ENCODE measurements at regions not wholly inside any gene's neighbourhood (a gene's known extent, or its start where the extent isn't known, plus 50 kb on each side); places are given as distances from the start of the nearest gene placed in this dataset.

GRCh38 chr7:115410434-115410820, 488.5 kb downstream of the MDFIC start:
- CTCF ChIA-PET: interaction anchor here (0.6 kb wide), 1 partner anchor 1613 kb away, joined by 4 read pairs; no protein-coding TSS in a partner anchor
- POLR2A ChIA-PET: no interaction called here
- H3K4me1 ChIP-seq (ENCODE audit: control insufficient read depth, insufficient read depth, low read length): no peaks in the 10 kb centered on the region
- TF ChIP-seq PRDM2 (tag by site-specific recombination; IDR thresholded peaks at IDR 0.05; ENCODE audit: borderline replicate concordance) (no peak), ZNF335 (tag by site-specific recombination; conservative IDR thresholded peaks at IDR 0.05) (no peak), GFI1B (tag by site-specific recombination; IDR thresholded peaks at IDR 0.05) (no peak), ZNF140 (tag by site-specific recombination; IDR thresholded peaks at IDR 0.05) (no peak), ZNF792 (tag by site-specific recombination; IDR thresholded peaks at IDR 0.05) (no peak), ZNF248 (tag by site-specific recombination; IDR thresholded peaks at IDR 0.05) (no peak), ZSCAN16 (tag by site-specific recombination; IDR thresholded peaks at IDR 0.05) (no peak), PRDM4 (tag by site-specific recombination; IDR thresholded peaks at IDR 0.05) (no peak), ZNF174 (tag by site-specific recombination; IDR thresholded peaks at IDR 0.05) (no peak)
- no peaks in the 10 kb centered on the region for H3K36me3 ChIP-seq (ENCODE audit: control insufficient read depth in 2 of 2, insufficient read depth in 1 of 2, low read length in 2 of 2)
- H3K9me3 ChIP-seq (ENCODE audit: control insufficient read depth, insufficient read depth, low read depth, low read length): no peaks in the 10 kb centered on the region
- no peak overlapping the region for H3K4me3 ChIP-seq (ENCODE audit: low read depth, low read length)
- H3K27ac ChIP-seq (ENCODE audit: extremely low read depth, low read depth, low read length): no peak overlapping the region

GRCh38 chr7:115409682-115410433, 488.0 kb downstream of the MDFIC start:
- Histone ChIP-seq H3K27ac (ENCODE audit: extremely low read depth, low read depth, low read length) (no peak overlapping the region), H3K36me3 (ENCODE audit: control insufficient read depth in 2 of 2, insufficient read depth in 1 of 2, low read length in 2 of 2) (no peaks in the 10 kb centered on the region), H3K4me1 (ENCODE audit: control insufficient read depth, insufficient read depth, low read length) (no peaks in the 10 kb centered on the region), H3K9me3 (ENCODE audit: control insufficient read depth, insufficient read depth, low read depth, low read length) (no peaks in the 10 kb centered on the region), H3K4me3 (ENCODE audit: low read depth, low read length) (no peak overlapping the region)
- ChIA-PET CTCF (no interaction called here), POLR2A (no interaction called here)
- no peak for TF ChIP-seq ZNF792 (tag by site-specific recombination; IDR thresholded peaks at IDR 0.05)
- TF ChIP-seq ZNF449 (tag by site-specific recombination; IDR thresholded peaks at IDR 0.05): no peak
- TF ChIP-seq SCRT1 (tag by site-specific recombination; IDR thresholded peaks at IDR 0.05; ENCODE audit: borderline replicate concordance): no peak
- no peak for TF ChIP-seq ZNF621 (tag by site-specific recombination; IDR thresholded peaks at IDR 0.05)
- no peak for TF ChIP-seq ZBTB7A (tag by site-specific recombination; IDR thresholded peaks at IDR 0.05; ENCODE audit: low read depth)
- no peak for TF ChIP-seq ZNF785 (tag by site-specific recombination; IDR thresholded peaks at IDR 0.05)
- TF ChIP-seq ZNF530 (tag by site-specific recombination; IDR thresholded peaks at IDR 0.05; ENCODE audit: low read depth): no peak
- no peak for TF ChIP-seq RBAK (tag by site-specific recombination; IDR thresholded peaks at IDR 0.05)
- no peak for TF ChIP-seq ZIC2 (tag by site-specific recombination; IDR thresholded peaks at IDR 0.05)
- no peak for TF ChIP-seq ZNF239 (tag by site-specific recombination; IDR thresholded peaks at IDR 0.05)
- TF ChIP-seq ZNF394 (tag by site-specific recombination; IDR thresholded peaks at IDR 0.05; ENCODE audit: borderline replicate concordance): no peak
- no peak for TF ChIP-seq ZNF830 (tag by site-specific recombination; IDR thresholded peaks at IDR 0.05; ENCODE audit: low read depth)
- no peak for TF ChIP-seq ZNF513 (tag by site-specific recombination; IDR thresholded peaks at IDR 0.05)
- no peak for TF ChIP-seq ZNF501 (tag by site-specific recombination; IDR thresholded peaks at IDR 0.05)
- no peak for TF ChIP-seq MYNN (tag by site-specific recombination; IDR thresholded peaks at IDR 0.05; ENCODE audit: borderline replicate concordance)
- no peak for TF ChIP-seq ZNF561 (tag by site-specific recombination; IDR thresholded peaks at IDR 0.05; ENCODE audit: borderline replicate concordance)
